ENCODE measurements at regions not wholly inside any gene's neighbourhood (a gene's known extent, or its start where the extent isn't known, plus 50 kb on each side); places are given as distances from the start of the nearest gene placed in this dataset.
A peak's percentile ranks its signal among the peaks of the same experiment; 100 is the strongest.

DNA sequence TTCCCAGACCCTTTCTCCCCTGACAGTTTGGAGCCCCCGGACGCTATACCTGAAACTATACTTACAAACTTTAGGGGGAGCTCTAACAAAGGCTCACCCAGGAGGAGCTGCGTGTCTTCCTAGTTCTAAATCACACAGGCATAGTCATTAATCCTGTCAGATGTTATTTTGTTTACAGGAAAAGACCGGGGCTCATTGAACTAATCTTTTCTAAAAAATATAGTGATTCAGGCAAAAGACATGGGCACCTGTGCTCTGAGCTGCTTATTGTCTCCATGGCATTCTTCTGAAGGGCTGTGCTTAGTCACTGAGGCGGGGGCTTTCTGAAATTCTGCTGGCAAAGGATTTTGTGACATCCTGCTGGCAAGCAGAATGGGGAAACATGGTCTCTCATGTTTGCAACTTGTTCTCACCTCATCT is 1577.0 kb downstream of the NCAM2 start:
- no peak for DNase-seq (ENCODE audit: low read depth)

DNA sequence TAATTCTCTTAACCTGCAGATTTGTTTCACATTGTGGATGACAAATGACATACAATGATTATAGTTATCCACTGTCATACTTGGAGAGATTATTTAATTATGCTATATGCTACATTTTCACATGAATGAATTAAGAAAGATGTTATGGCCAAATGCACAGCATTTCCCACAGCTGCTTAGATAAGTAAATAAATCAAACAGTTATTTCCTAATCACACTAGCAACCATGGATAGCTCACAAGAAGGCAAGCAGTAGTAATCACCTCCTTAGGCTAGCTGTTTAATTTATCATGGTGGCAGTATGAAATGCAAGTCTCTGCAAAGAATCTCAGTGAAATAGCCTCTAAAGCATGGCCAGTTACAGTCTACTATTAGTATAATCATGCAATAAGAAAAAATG is 1581.5 kb downstream of the NCAM2 start:
- DNase-seq (ENCODE audit: low read depth) = no peak

DNA sequence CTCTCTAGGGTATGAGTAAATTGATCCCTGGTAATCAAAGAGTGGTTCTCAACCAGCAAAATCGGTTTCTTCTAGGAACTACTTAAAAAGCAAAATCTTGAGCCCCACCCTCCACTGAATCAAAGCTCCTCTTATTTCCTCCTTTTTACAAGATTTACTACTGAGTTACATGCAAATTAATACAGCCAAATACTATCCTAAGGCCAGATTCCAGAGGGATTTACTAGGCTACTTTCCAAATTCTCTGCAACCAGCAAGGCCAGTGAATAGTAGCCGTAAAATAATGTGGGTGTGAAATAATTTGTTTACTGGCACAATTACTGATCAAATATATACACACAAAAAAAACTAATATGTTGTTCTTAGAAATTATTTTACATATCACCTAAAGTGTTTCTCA is 1583.8 kb downstream of the NCAM2 start:
- no peak for DNase-seq (ENCODE audit: low read depth)

DNA sequence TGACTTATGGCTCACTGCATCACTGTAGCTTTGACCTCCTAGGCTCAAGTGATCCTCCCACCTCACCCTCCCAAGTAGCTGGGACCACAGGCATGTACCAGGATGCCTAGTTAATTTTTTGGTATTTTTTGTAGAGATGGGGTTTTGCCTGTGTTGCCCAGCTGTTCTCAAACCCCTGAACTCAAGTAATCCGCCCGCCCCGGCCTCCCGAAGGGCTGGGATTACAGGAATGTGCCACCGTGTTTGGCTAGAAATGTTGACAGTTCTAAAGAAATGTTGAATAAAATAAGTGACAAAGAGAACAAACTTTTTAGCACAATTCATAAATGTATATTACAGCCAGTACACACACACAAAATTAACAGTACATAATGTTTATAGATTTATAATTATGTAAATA is 1586.1 kb downstream of the NCAM2 start:
- no peak for DNase-seq (ENCODE audit: low read depth)

- DNase-seq (ENCODE audit: low read depth) = no peak
Observed at GRCh38 chr21:22585558-22585957, 1587.3 kb downstream of the NCAM2 start.

- DNase-seq (ENCODE audit: low read depth) = no peak
Observed at GRCh38 chr21:22597660-22598255, 1599.5 kb downstream of the NCAM2 start.

DNA sequence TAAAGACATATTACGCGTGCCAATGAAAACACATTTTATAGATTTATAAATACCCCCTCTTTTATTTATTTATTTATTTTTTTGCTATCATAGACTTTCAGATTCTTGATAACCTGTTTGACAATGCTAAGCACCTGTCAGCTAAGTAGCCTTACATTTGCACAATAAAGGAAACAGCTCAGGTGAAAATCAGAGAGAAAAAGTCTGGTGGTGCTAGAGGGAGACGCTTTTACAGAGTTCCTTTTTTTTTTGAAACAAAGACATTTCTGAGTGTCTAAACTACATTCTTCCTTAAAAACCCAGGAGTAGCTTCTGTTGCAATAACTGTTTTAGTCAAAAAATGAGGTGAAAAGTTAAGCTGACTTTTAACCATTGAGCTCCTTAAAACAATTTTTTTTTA is 1611.6 kb downstream of the NCAM2 start:
- DNase-seq (ENCODE audit: low read depth) = no peak

- no peak for DNase-seq (ENCODE audit: low read depth)
Observed at GRCh38 chr21:22627911-22628310, 1629.7 kb downstream of the NCAM2 start.

- no peak for DNase-seq (ENCODE audit: low read depth)
Observed at GRCh38 chr21:22630953-22631465, 1632.8 kb downstream of the NCAM2 start.

- no peak for DNase-seq (ENCODE audit: low read depth)
Observed at GRCh38 chr21:22632176-22632575, 1634.0 kb downstream of the NCAM2 start.

- no peak for DNase-seq (ENCODE audit: low read depth)
Observed at GRCh38 chr21:22649246-22649645, 1651.0 kb downstream of the NCAM2 start.

- no peak for DNase-seq (ENCODE audit: low read depth)
Observed at GRCh38 chr21:22650226-22650625, 1652.0 kb downstream of the NCAM2 start.

DNA sequence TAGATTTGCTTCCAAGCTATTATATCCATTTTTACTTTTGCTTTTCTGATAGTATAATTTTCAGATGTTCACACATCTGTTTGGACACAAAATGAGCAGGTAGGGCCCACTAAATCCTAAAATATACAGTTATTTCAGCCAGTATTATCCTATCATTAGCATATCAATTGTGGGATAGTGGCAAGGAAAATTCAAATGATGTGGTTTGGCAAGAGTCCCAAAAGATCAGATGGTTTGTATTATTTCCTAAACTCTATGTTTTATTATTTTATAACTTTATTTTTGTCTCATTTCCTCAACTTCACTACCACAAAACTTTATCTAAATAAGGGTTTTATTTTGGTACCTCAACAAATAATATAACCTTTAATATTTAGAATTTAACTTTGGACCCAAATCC is 1659.6 kb downstream of the NCAM2 start:
- no peak for DNase-seq (ENCODE audit: low read depth)

GRCh38 chr21:22670148-22670547 is 1671.9 kb downstream of the NCAM2 start:
- DNase-seq (ENCODE audit: low read depth) = no peak

- DNase-seq (ENCODE audit: low read depth) = no peak
Observed at GRCh38 chr21:22679207-22679606, 1681.0 kb downstream of the NCAM2 start.

- DNase-seq (ENCODE audit: low read depth) = no peak
Observed at GRCh38 chr21:22691658-22692057, 1693.4 kb downstream of the NCAM2 start.

GRCh38 chr21:22703521-22703920 is 1705.3 kb downstream of the NCAM2 start:
- no peak for DNase-seq (ENCODE audit: low read depth)

DNA sequence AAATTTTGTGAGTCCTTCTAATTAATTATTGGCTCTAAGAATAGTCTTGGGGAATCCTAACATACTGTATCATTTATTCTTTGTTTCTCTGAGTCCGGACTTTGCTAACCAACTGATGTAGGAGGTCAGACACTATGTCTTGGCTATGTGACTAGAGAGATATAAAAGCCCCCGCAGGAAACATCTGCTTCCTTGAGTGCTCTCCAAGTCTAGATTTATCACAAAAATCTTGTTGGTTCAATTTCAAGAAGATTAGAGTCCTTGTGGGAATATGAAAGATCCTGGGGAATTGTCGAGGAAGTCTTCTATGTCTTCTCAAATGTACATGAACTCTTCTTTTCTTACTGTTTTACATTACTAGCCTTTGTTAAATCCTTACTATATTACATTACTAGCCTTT is 1712.5 kb downstream of the NCAM2 start:
- no peak for DNase-seq (ENCODE audit: low read depth)

DNA sequence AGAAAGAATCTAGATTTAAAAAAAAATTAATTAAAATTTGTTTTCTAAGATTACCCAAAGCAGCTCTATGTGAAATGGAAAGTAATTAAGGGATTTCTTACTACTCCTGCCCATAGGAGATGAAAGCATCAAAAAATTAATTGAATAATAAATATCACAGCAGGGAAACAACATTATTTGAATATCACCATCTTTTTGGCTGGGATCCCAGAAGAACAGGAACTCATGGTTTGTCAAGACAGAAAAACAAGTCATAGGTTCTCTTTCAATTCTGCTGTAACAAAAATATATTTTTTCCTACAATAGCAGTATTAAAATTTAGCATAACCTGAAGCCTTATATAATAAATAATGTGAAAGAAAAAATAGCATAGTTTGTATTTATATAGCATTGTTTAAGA is 1713.4 kb downstream of the NCAM2 start:
- DNase-seq (ENCODE audit: low read depth) = no peak

- DNase-seq (ENCODE audit: low read depth) = no peak
Observed at GRCh38 chr21:22725436-22725835, 1727.2 kb downstream of the NCAM2 start.

GRCh38 chr21:22728091-22728490 is 1729.9 kb downstream of the NCAM2 start:
- DNase-seq (ENCODE audit: low read depth) = peak; percentile 1

DNA sequence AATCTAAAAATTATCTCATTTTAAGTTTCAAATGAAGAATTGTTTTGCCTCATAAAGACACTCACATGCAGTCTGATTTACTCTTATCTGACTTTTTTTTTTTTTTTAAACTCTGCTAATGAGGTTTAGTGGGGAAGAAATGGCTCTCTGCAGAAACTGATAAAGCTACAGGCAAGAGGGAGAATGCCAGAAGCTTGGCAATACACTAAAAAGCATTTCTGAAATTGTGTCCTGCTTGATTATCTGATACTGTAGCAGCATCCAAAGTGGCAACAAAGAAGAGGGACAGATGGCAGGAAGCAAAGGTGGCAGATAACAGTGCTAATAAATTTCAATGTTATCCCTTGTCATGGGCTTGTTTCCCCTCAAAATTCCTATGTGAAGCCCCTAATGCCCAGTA is 1744.9 kb downstream of the NCAM2 start:
- no peak for DNase-seq (ENCODE audit: low read depth)

DNA sequence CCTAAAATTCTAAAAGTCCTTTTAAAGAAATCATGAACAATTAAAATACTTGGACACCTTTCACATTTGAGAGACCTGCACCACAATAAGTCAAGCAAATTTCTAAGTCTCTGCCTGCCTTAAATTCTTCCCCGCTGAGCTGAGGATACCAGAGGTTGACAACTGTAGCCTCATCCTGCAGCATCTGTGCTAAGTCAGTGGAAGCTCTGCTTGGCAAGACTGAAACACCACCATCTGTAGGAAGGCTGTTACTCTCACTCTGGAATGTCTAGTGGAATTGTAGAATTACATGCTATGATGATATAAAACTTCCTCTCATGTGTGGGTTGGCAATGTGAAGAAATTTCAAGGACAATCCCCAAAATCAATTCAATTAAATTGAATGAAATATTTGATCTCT is 1756.5 kb downstream of the NCAM2 start:
- DNase-seq (ENCODE audit: low read depth) = no peak

- DNase-seq (ENCODE audit: low read depth) = no peak
Observed at GRCh38 chr21:22758478-22758877, 1760.3 kb downstream of the NCAM2 start.

DNA sequence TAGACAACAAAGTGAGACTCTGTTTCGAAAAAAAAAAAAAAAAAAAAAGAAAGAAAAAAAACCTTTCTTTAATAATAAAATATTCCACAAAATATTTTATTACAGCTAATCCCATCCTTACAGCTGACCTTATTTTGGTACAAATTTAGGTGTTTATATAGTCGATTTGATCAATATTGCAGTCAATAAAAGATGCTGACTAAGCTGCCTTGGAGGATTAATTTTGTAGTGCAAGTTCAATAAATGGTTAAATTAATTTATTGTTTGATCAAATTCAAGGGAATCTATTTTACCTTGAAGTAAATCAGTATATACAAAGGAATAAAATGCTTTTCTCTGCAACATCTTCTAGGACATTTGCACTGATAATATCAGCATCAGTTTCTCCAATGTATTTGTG is 1764.3 kb downstream of the NCAM2 start:
- DNase-seq (ENCODE audit: low read depth) = no peak
